ENCODE measurements at regions not wholly inside any gene's neighbourhood (a gene's known extent, or its start where the extent isn't known, plus 50 kb on each side); places are given as distances from the start of the nearest gene placed in this dataset.

DNA sequence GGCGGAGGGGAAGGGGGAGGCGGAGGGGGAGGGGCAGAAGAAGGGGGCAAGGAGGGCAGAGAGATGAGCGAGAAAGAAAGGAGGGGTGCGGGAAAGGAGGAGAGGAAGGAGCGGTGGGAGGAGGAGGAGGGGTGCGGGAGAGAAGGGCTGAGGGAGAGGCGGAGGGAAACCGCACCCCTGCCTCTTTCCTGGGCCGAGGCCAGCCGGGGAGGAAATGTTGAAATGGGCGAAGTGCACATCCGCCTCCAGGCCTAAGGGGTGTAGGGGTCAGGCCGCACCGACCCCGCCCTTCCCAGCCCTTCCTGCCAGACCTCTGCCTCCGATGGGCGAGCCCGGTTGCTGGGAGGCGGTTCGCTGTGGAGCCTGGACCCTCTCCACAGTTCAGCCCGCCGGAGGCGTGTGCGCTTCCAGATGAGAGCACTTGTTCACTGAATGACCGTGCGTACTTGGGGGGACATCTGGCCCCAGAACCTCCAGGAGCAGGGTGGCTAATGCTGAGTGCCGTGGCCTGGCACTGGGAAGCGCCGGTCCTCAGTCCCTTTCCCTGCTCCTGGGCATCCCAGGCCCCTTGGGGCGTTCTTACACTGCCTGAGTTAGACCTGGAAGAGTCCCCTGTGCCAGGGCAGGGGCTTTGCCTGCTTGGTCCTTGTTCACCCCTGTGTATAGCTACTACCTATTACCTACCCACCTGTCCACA, 110.3 kb upstream of the KLF13 start:
- peak overlapping the region; percentile 25 to 33 for H3K4me3 ChIP-seq (replicated peaks in 1 of 2; ENCODE audit: low read depth in 2 of 2, low read length in 2 of 2)
- TF ChIP-seq, protein P1, sequence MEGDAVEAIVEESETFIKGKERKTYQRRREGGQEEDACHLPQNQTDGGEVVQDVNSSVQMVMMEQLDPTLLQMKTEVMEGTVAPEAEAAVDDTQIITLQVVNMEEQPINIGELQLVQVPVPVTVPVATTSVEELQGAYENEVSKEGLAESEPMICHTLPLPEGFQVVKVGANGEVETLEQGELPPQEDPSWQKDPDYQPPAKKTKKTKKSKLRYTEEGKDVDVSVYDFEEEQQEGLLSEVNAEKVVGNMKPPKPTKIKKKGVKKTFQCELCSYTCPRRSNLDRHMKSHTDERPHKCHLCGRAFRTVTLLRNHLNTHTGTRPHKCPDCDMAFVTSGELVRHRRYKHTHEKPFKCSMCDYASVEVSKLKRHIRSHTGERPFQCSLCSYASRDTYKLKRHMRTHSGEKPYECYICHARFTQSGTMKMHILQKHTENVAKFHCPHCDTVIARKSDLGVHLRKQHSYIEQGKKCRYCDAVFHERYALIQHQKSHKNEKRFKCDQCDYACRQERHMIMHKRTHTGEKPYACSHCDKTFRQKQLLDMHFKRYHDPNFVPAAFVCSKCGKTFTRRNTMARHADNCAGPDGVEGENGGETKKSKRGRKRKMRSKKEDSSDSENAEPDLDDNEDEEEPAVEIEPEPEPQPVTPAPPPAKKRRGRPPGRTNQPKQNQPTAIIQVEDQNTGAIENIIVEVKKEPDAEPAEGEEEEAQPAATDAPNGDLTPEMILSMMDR (IDR thresholded peaks at IDR 0.05; ENCODE audit: low read depth, low read length), result no peak
- DNase-seq (ENCODE audit: low read depth in 2 of 2), result peak; percentile 61 to 89

DNA sequence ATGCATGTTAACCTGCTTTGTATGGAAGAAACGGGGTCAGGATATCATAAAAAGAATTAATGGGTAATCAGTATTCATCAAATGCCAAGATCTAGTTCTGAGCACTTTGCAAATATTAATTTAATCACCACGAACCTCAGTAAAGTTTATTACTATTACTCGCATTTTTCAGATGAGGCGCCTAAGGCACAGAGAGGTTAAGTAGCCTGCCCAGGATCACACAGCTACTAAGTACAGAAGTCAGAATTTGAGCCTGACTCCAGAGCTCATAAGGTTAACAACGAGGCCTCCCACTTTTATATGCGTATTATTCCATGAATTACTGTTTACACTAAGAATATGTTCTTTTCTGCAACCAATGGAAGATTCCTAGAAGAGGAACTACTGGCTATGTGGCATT, 109.6 kb upstream of the KLF13 start:
- no peak overlapping the region for H3K4me3 ChIP-seq (replicated peaks in 1 of 2; ENCODE audit: low read depth in 2 of 2, low read length in 2 of 2)
- TF ChIP-seq, protein P1 (IDR thresholded peaks at IDR 0.05; ENCODE audit: low read depth, low read length), result no peak
- no peak for DNase-seq (ENCODE audit: low read depth in 2 of 2)

DNA sequence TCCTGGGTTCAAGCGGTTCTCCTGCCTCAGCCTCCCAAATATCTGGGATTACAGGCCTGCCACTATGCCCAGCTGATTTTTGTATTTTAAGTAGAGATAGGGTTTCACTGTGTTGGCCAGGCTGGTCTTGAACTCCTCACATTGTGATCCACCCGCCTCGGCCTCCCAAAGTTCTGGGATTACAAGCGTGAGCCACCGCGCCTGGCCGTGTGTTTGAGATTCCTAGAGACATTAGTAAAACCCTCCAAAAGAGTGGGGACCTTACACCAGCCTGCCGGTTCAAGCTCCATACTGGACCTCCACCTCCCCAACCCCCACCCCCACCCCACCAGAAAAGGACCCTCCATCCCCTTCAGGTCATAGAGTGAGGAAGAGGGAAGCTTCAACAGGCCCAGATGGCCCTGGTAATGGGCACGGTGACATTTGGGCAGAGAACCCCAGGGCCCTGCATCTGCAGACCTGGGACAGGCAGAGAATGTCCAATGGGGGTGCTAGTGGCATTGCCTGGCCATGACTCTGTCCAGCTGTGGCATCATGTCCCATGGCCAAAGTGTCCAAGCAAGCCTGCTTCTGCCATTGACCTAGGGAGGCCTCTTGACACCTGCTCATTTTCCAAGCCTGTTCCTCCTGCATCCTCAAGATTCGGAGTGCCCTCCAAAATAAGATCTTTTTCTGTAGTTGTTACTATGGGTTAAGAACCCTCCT, 108.9 kb upstream of the KLF13 start:
- TF ChIP-seq, protein P1 (IDR thresholded peaks at IDR 0.05; ENCODE audit: low read depth, low read length), result no peak
- no peak overlapping the region for H3K4me3 ChIP-seq (replicated peaks in 1 of 2; ENCODE audit: low read depth in 2 of 2, low read length in 2 of 2)
- DNase-seq (ENCODE audit: low read depth in 2 of 2), result no peak

DNA sequence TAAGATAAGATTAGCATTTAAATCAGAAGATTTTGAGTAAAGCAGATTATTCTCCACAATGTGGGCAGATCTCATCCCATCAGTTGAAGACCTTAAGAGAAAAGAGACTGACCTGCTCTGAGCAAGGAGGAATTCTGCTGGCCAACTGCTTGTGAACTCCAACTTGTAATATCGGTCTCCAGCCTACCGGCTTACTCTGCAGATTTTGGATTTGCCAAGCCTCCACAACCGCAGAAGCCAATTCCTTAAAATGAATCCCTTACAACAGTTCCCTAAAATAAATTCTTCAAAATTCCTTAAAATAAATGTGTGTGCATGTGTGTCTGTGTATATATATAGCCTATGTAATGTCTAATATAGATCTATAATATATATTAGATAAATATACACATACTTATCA, 107.4 kb upstream of the KLF13 start:
- TF ChIP-seq, protein P1 (IDR thresholded peaks at IDR 0.05; ENCODE audit: low read depth, low read length), result no peak

DNA sequence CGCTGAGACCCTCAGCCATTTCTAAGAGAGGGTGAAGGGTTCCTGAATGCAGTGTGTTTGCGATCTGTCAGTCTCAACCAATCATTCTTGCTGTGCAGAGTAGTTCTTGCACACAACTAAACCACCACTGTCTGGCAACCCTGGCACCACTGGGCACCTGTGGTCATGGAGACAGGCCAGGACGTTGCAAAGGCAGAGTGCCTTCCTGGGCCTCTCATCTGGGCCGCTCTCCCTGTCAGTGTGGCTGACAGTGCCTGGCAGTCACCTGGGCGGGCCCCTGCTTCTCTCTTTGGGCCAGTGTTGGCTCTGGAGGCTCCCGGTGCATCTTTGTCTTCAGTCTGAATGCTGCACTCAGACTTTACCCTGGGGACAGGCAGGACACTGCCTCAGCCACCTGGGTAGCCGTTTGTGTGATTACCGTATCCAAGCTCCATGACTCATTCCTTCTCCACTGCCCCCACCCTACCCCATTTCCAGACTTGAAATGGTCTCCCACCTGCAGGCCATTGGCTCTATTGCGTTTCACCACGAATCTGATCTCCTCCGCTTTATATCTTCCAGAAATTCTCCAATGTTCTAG, 104.6 kb upstream of the KLF13 start:
- TF ChIP-seq, protein P1 (IDR thresholded peaks at IDR 0.05; ENCODE audit: low read depth, low read length), result no peak
- H3K4me3 ChIP-seq (replicated peaks in 1 of 2; ENCODE audit: low read depth in 2 of 2, low read length in 2 of 2), result no peak overlapping the region
- no peak for DNase-seq (ENCODE audit: low read depth in 2 of 2)

More for the DNA sequence above, 107.4 kb upstream of the KLF13 start:
- DNase-seq (ENCODE audit: low read depth in 2 of 2), result no peak
- H3K4me3 ChIP-seq (replicated peaks in 1 of 2; ENCODE audit: low read depth in 2 of 2, low read length in 2 of 2), result no peak overlapping the region

DNA sequence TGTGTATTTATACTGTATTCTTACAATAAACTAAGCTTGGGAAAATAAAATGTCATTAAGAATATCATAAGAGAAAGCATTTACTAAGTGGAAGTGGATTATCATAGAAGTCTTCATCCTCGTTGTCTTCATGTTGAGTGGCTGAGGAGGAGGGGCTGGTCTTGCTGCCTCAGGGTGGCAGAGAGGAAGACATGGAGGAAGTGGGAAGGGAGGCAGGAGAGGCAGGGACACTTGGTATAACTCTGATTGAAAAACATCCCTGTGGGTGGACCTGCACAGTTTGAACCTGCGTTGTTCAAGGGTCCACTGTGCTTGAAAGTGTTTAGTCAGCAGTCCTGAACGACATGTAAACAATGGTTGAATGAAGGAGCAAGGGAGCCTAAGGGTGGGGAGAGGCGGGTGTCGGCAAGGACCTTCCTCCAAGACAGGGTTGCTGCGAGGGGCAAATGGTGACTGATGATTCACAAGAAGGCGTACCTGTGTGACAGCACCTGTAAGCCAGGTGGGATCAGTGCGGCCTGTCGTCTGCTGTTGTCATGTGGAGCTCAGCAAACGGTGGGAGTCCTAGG, 103.8 kb upstream of the KLF13 start:
- TF ChIP-seq, protein P1 (IDR thresholded peaks at IDR 0.05; ENCODE audit: low read depth, low read length), result no peak
- no peak for DNase-seq (ENCODE audit: low read depth in 2 of 2)
- no peak overlapping the region for H3K4me3 ChIP-seq (replicated peaks in 1 of 2; ENCODE audit: low read depth in 2 of 2, low read length in 2 of 2)

Data from cardiac fibroblast (primary cell).